ENCODE measurements at regions not wholly inside any gene's neighbourhood (a gene's known extent, or its start where the extent isn't known, plus 50 kb on each side); places are given as distances from the start of the nearest gene placed in this dataset.

DNA sequence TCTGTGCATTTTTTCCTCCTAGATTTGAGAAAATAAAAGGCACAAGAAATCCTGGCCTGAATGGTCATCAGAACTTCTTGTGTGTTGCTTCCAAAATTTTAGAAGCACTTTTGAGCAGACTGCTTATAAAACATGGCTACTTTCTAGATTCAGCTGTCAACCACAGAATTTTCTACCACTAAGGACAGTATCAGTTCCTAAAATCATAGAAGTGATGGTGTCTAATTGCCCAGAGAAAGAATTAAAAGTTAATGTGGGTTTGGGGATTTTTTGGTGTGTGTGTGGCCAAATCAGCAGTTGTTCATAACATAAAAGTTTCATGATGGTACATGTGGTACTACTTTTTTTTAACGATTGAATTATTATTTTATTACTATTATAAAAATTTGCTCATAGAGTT lies 171.4 kb upstream of the SNX7 start:
- H3K9me3 ChIP-seq (ENCODE audit: control insufficient read depth in 5 of 5, low read length in 5 of 5): no peaks in the 10 kb centered on the region
- no peaks in the 10 kb centered on the region for H3K27me3 ChIP-seq (ENCODE audit: control insufficient read depth in 5 of 5, insufficient read depth in 4 of 5, low read length in 5 of 5)
- no peak overlapping the region for H3K9ac ChIP-seq (ENCODE audit: low read length in 5 of 5)

GRCh38 chr1:98487620-98488019 lies 173.9 kb upstream of the SNX7 start:
- no peaks in the 10 kb centered on the region for H3K4me1 ChIP-seq (ENCODE audit: control insufficient read depth in 5 of 5, insufficient read depth in 5 of 5, low read length in 5 of 5)
- H3K9me3 ChIP-seq (ENCODE audit: control insufficient read depth in 5 of 5, low read length in 5 of 5): no peaks in the 10 kb centered on the region
- H3K27me3 ChIP-seq (ENCODE audit: control insufficient read depth in 5 of 5, insufficient read depth in 4 of 5, low read length in 5 of 5): no peaks in the 10 kb centered on the region
- no peak overlapping the region for H3K4me3 ChIP-seq (ENCODE audit: low read depth in 1 of 5, low read length in 5 of 5)
- H3K27ac ChIP-seq (ENCODE audit: low read depth, low read length): no peak overlapping the region
- no peaks in the 10 kb centered on the region for H3K36me3 ChIP-seq (ENCODE audit: control insufficient read depth in 5 of 5, insufficient read depth in 5 of 5, low read length in 5 of 5)
- H3K9ac ChIP-seq (ENCODE audit: low read length in 5 of 5): no peak overlapping the region

More for the DNA sequence above, 171.4 kb upstream of the SNX7 start:
- Histone ChIP-seq H3K4me1 (ENCODE audit: control insufficient read depth in 5 of 5, insufficient read depth in 5 of 5, low read length in 5 of 5) (no peaks in the 10 kb centered on the region), H3K27ac (ENCODE audit: low read depth, low read length) (no peak overlapping the region), H3K4me3 (ENCODE audit: low read depth in 1 of 5, low read length in 5 of 5) (no peak overlapping the region), H3K36me3 (ENCODE audit: control insufficient read depth in 5 of 5, insufficient read depth in 5 of 5, low read length in 5 of 5) (no peaks in the 10 kb centered on the region)

DNA sequence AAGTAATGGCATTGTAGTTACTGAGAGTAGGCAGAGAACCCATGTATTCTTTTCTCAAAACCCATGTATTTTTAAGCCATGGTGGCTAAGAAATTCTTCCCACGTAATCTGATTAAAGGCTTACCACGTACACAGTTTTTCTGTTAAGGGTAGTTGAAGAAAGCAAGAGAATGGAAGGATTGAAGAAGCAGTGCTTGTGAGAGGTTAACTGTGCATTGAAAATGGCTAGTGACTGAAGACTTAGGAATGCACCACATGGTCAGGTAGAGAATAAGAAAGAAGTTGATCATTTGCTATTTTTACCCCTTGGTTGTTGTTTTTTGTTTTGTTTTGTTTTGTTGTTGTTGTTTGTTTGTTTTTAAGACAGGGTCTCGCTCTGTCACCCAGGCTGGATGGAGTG lies 178.9 kb upstream of the SNX7 start:
- H3K9me3 ChIP-seq (ENCODE audit: control insufficient read depth in 5 of 5, low read length in 5 of 5): no peaks in the 10 kb centered on the region
- H3K27me3 ChIP-seq (ENCODE audit: control insufficient read depth in 5 of 5, insufficient read depth in 4 of 5, low read length in 5 of 5): no peaks in the 10 kb centered on the region
- no peak overlapping the region for H3K27ac ChIP-seq (ENCODE audit: low read depth, low read length)
- no peak overlapping the region for H3K4me3 ChIP-seq (ENCODE audit: low read depth in 1 of 5, low read length in 5 of 5)
- H3K9ac ChIP-seq (ENCODE audit: low read length in 5 of 5): no peak overlapping the region
- no peaks in the 10 kb centered on the region for H3K36me3 ChIP-seq (ENCODE audit: control insufficient read depth in 5 of 5, insufficient read depth in 5 of 5, low read length in 5 of 5)
- no peaks in the 10 kb centered on the region for H3K4me1 ChIP-seq (ENCODE audit: control insufficient read depth in 5 of 5, insufficient read depth in 5 of 5, low read length in 5 of 5)

DNA sequence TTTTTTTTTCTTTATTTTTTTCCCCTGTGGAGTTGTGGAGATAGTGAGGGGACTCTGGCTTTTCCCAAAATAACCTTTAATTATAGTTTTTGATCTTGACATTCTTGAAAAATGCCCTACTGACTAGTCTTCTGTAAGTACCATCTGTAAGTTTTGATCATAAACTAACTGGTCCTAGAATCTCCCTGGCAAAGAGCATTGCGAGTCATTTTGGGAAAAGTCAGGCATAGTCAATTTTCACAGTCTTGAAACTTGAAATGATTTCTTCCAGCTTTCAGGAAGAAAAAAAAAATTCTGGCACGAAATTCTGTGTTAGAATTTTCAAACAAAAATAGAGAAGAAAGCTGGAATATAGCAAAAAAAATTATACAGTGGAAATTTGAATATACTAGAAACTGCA lies 181.2 kb upstream of the SNX7 start:
- Histone ChIP-seq H3K9me3 (ENCODE audit: control insufficient read depth in 5 of 5, low read length in 5 of 5) (no peaks in the 10 kb centered on the region), H3K27ac (ENCODE audit: low read depth, low read length) (no peak overlapping the region), H3K27me3 (ENCODE audit: control insufficient read depth in 5 of 5, insufficient read depth in 4 of 5, low read length in 5 of 5) (no peaks in the 10 kb centered on the region), H3K4me1 (ENCODE audit: control insufficient read depth in 5 of 5, insufficient read depth in 5 of 5, low read length in 5 of 5) (no peaks in the 10 kb centered on the region), H3K36me3 (ENCODE audit: control insufficient read depth in 5 of 5, insufficient read depth in 5 of 5, low read length in 5 of 5) (no peaks in the 10 kb centered on the region), H3K9ac (ENCODE audit: low read length in 5 of 5) (no peak overlapping the region), H3K4me3 (ENCODE audit: low read depth in 1 of 5, low read length in 5 of 5) (no peak overlapping the region)

DNA sequence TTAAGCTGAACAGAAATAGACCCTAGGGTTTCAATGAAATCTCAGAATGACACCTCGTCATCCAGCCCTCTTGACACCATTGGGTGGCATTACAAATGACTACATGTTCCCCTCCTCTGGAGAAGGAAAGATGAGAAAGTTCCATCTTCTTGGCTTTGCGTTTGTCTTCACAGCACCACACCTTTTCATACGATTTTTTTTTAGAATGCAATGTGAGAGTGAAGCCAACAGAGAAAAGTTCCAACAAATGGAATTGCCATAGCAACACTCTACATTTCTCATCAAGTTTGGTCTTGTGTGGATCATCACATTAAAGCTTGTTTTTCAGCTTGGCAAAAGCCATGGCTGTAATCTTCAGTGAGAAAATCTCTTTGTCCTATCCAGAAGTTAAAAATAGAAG lies 183.4 kb upstream of the SNX7 start:
- no peaks in the 10 kb centered on the region for H3K36me3 ChIP-seq (ENCODE audit: control insufficient read depth in 5 of 5, insufficient read depth in 5 of 5, low read length in 5 of 5)
- no peaks in the 10 kb centered on the region for H3K9me3 ChIP-seq (ENCODE audit: control insufficient read depth in 5 of 5, low read length in 5 of 5)
- no peaks in the 10 kb centered on the region for H3K27me3 ChIP-seq (ENCODE audit: control insufficient read depth in 5 of 5, insufficient read depth in 4 of 5, low read length in 5 of 5)
- H3K4me3 ChIP-seq (ENCODE audit: low read depth in 1 of 5, low read length in 5 of 5): no peak overlapping the region
- no peak overlapping the region for H3K27ac ChIP-seq (ENCODE audit: low read depth, low read length)
- H3K4me1 ChIP-seq (ENCODE audit: control insufficient read depth in 5 of 5, insufficient read depth in 5 of 5, low read length in 5 of 5): no peaks in the 10 kb centered on the region
- no peak overlapping the region for H3K9ac ChIP-seq (ENCODE audit: low read length in 5 of 5)

- no peak overlapping the region for H3K9ac ChIP-seq (ENCODE audit: low read length in 5 of 5)
- H3K4me1 ChIP-seq (ENCODE audit: control insufficient read depth in 5 of 5, insufficient read depth in 5 of 5, low read length in 5 of 5): no peaks in the 10 kb centered on the region
- H3K27me3 ChIP-seq (ENCODE audit: control insufficient read depth in 5 of 5, insufficient read depth in 4 of 5, low read length in 5 of 5): no peaks in the 10 kb centered on the region
Measured at GRCh38 chr1:98472878-98473277, 188.6 kb upstream of the SNX7 start.

GRCh38 chr1:98471633-98472032 lies 189.9 kb upstream of the SNX7 start:
- Histone ChIP-seq H3K27ac (ENCODE audit: low read depth, low read length) (no peak overlapping the region), H3K27me3 (ENCODE audit: control insufficient read depth in 5 of 5, insufficient read depth in 4 of 5, low read length in 5 of 5) (no peaks in the 10 kb centered on the region), H3K36me3 (ENCODE audit: control insufficient read depth in 5 of 5, insufficient read depth in 5 of 5, low read length in 5 of 5) (no peaks in the 10 kb centered on the region), H3K9ac (ENCODE audit: low read length in 5 of 5) (no peak overlapping the region), H3K9me3 (ENCODE audit: control insufficient read depth in 5 of 5, low read length in 5 of 5) (no peaks in the 10 kb centered on the region), H3K4me1 (ENCODE audit: control insufficient read depth in 5 of 5, insufficient read depth in 5 of 5, low read length in 5 of 5) (no peaks in the 10 kb centered on the region), H3K4me3 (ENCODE audit: low read depth in 1 of 5, low read length in 5 of 5) (no peak overlapping the region)

More at GRCh38 chr1:98472878-98473277, 188.6 kb upstream of the SNX7 start:
- Histone ChIP-seq H3K36me3 (ENCODE audit: control insufficient read depth in 5 of 5, insufficient read depth in 5 of 5, low read length in 5 of 5) (no peaks in the 10 kb centered on the region), H3K27ac (ENCODE audit: low read depth, low read length) (no peak overlapping the region), H3K4me3 (ENCODE audit: low read depth in 1 of 5, low read length in 5 of 5) (no peak overlapping the region), H3K9me3 (ENCODE audit: control insufficient read depth in 5 of 5, low read length in 5 of 5) (no peaks in the 10 kb centered on the region)

DNA sequence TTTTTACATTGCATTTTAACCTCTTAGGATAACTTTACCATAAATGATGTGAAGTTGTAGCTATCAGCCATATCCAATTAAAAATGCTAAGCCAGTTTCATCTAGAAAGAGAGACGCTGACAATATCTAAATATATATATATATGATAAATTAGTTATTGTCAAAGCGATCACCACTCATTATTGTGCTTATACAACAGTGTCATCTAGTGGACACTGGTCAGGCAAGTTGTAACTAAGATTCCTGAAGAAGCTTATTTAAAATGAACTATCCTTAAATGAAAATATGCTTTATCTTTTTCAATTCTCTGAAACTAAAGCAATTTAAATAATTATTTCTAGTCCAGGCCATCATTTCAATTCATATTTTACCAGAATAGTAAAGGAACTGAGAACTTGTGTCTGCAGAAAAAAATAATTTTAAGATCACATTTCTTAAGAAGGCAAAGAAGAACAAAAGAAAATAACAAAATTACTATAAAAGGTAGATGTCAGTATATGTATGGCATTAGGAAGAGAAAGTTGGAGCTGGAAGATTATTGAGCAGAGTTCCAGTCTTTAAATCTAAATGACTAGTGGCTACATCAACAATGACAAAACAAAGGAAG lies 193.3 kb upstream of the SNX7 start:
- Histone ChIP-seq H3K36me3 (ENCODE audit: control insufficient read depth in 5 of 5, insufficient read depth in 5 of 5, low read length in 5 of 5) (no peaks in the 10 kb centered on the region), H3K9me3 (ENCODE audit: control insufficient read depth in 5 of 5, low read length in 5 of 5) (no peaks in the 10 kb centered on the region), H3K4me3 (ENCODE audit: low read depth in 1 of 5, low read length in 5 of 5) (no peak overlapping the region)

GRCh38 chr1:98467586-98467985 lies 193.9 kb upstream of the SNX7 start:
- no peaks in the 10 kb centered on the region for H3K27me3 ChIP-seq (ENCODE audit: control insufficient read depth in 5 of 5, insufficient read depth in 4 of 5, low read length in 5 of 5)
- no peaks in the 10 kb centered on the region for H3K4me1 ChIP-seq (ENCODE audit: control insufficient read depth in 5 of 5, insufficient read depth in 5 of 5, low read length in 5 of 5)
- H3K4me3 ChIP-seq (ENCODE audit: low read depth in 1 of 5, low read length in 5 of 5): no peak overlapping the region
- no peaks in the 10 kb centered on the region for H3K36me3 ChIP-seq (ENCODE audit: control insufficient read depth in 5 of 5, insufficient read depth in 5 of 5, low read length in 5 of 5)
- no peak overlapping the region for H3K9ac ChIP-seq (ENCODE audit: low read length in 5 of 5)
- no peaks in the 10 kb centered on the region for H3K9me3 ChIP-seq (ENCODE audit: control insufficient read depth in 5 of 5, low read length in 5 of 5)
- H3K27ac ChIP-seq (ENCODE audit: low read depth, low read length): no peak overlapping the region

More for the DNA sequence above, 193.3 kb upstream of the SNX7 start:
- H3K27me3 ChIP-seq (ENCODE audit: control insufficient read depth in 5 of 5, insufficient read depth in 4 of 5, low read length in 5 of 5): no peaks in the 10 kb centered on the region
- no peak overlapping the region for H3K27ac ChIP-seq (ENCODE audit: low read depth, low read length)
- H3K4me1 ChIP-seq (ENCODE audit: control insufficient read depth in 5 of 5, insufficient read depth in 5 of 5, low read length in 5 of 5): no peaks in the 10 kb centered on the region
- H3K9ac ChIP-seq (ENCODE audit: low read length in 5 of 5): no peak overlapping the region

GRCh38 chr1:98467122-98467521 lies 194.4 kb upstream of the SNX7 start:
- no peaks in the 10 kb centered on the region for H3K9me3 ChIP-seq (ENCODE audit: control insufficient read depth in 5 of 5, low read length in 5 of 5)
- no peak overlapping the region for H3K27ac ChIP-seq (ENCODE audit: low read depth, low read length)
- no peaks in the 10 kb centered on the region for H3K36me3 ChIP-seq (ENCODE audit: control insufficient read depth in 5 of 5, insufficient read depth in 5 of 5, low read length in 5 of 5)
- H3K9ac ChIP-seq (ENCODE audit: low read length in 5 of 5): no peak overlapping the region
- no peaks in the 10 kb centered on the region for H3K27me3 ChIP-seq (ENCODE audit: control insufficient read depth in 5 of 5, insufficient read depth in 4 of 5, low read length in 5 of 5)
- no peak overlapping the region for H3K4me3 ChIP-seq (ENCODE audit: low read depth in 1 of 5, low read length in 5 of 5)
- H3K4me1 ChIP-seq (ENCODE audit: control insufficient read depth in 5 of 5, insufficient read depth in 5 of 5, low read length in 5 of 5): no peaks in the 10 kb centered on the region
